Subcutaneous abdominal adipose tissue (tissue), 5 donors: ENCODE measurements at regions not wholly inside any gene's neighbourhood (a gene's known extent, or its start where the extent isn't known, plus 50 kb on each side); places are given as distances from the start of the nearest gene placed in this dataset.

Source experiments
- H3K27ac ChIP-seq: one replicate; pipeline ENCODE4 v1.7.0; 2013; ENCODE audit warnings: low read depth, mild to moderate bottlenecking, inconsistent platforms, low read length, moderate library complexity
- H3K27me3 ChIP-seq, 5 donors: one replicate each; pipeline ENCODE4 v1.7.0; 2013; ENCODE audit warnings: low read length in 5 of 5, inconsistent platforms in 1 of 5; ENCODE audit not compliant: control insufficient read depth in 5 of 5, insufficient read depth in 4 of 5
- H3K36me3 ChIP-seq, 5 donors: one replicate each; pipeline ENCODE4 v1.7.0; 2013; ENCODE audit warnings: low read length in 5 of 5; ENCODE audit not compliant: control insufficient read depth in 5 of 5, insufficient read depth in 5 of 5
- H3K4me1 ChIP-seq, 5 donors: one replicate each; pipeline ENCODE4 v1.7.0; 2013; ENCODE audit warnings: low read length in 5 of 5, mild to moderate bottlenecking in 3 of 5, moderate library complexity in 1 of 5; ENCODE audit not compliant: control insufficient read depth in 5 of 5, insufficient read depth in 5 of 5
- H3K4me3 ChIP-seq, 5 donors: one replicate each; pipeline ENCODE4 v1.7.0; 2013; ENCODE audit warnings: low read length in 5 of 5, low read depth in 1 of 5
- H3K9ac ChIP-seq, 5 donors: one replicate each; pipeline ENCODE4 v1.7.0; 2013; ENCODE audit warnings: low read length in 5 of 5, mild to moderate bottlenecking in 4 of 5, moderate library complexity in 3 of 5
- H3K9me3 ChIP-seq, 5 donors: one replicate each; pipeline ENCODE4 v1.7.0; 2013; ENCODE audit warnings: low read length in 5 of 5; ENCODE audit not compliant: control insufficient read depth in 5 of 5
- donor health status: healthy.
- donor health status: healthy.
- donor health status: healthy.
- donor health status: healthy.
- donor health status: healthy.

GRCh38 chr10:123331438-123331837 lies 177.2 kb downstream of the BUB3 start:
- H3K27me3 ChIP-seq: no peaks in the 10 kb centered on the region
- no peak overlapping the region for H3K9ac ChIP-seq
- H3K4me3 ChIP-seq: no peak overlapping the region
- H3K27ac ChIP-seq: no peak overlapping the region
- no peaks in the 10 kb centered on the region for H3K36me3 ChIP-seq
- peaks cover 0 to 3% (median under 1%) of the 10 kb centered on the region in 5 donors for H3K9me3 ChIP-seq
- H3K4me1 ChIP-seq: no peaks in the 10 kb centered on the region

DNA sequence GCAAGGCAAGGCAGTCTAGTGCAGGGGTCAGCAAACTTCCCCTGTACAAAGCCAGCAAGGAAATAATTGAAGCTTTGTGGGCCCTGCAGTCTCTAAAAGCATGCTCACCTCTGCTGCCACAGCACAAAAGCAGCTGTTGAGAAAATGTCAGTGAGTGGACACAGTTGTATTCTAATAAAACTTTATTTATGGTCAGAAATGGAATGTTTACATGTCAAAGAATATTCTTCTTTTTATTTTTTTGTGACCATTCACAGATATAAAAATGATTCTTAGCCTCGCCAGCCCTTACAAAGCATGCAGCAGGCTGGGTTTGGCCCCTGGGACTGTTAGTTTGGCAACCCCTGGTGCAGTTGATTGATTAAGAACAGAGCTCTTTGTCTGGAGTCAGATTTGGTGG lies 192.4 kb downstream of the BUB3 start:
- Histone ChIP-seq H3K27ac (no peak overlapping the region), H3K4me1 (no peaks in the 10 kb centered on the region), H3K27me3 (no peaks in the 10 kb centered on the region), H3K9me3 (no peaks in the 10 kb centered on the region), H3K36me3 (no peaks in the 10 kb centered on the region), H3K4me3 (no peak overlapping the region), H3K9ac (no peak overlapping the region)

DNA sequence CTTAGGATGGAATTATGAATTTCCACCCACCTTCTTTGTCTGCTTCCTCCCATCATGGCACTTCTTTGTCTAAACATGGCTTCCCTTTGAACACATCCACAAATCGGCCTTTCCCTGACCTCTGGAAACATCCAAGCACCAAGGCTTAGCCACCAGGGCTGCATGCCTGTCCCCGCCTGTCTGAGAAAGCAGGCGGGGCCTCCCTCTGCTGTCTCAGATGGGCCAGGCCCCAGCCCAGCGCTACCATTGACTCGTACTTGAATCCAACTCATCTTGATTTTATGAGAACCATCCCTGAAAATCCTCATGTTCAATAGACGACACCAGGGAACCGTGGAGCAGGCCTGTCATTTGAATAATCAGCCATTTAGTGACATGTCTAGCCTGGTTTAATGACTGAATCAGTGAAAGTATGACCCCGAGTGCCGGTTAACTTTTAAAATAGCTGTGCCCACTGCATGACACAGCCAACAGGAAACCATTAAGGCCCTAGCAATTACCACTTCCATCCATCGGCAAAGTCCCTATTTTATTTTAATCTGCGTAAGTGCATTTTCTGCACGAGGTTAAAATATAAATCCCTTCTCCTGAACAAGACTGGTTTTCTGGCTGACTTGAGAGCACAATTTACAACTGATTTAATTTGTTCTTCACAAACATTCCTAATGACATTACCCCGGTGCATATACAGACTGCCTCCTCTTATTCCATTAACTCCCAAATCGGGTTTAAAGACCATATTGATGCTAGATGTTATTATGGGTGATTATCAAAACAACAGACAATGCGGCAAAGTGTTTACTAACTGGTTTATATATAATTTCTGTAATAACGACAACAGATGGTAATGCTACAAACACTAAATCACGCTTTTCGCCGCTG lies 194.7 kb downstream of the BUB3 start:
- Histone ChIP-seq H3K27me3 (no peaks in the 10 kb centered on the region), H3K27ac (no peak overlapping the region), H3K4me3 (no peak overlapping the region), H3K9me3 (no peaks in the 10 kb centered on the region), H3K4me1 (peaks cover 0 to 4% (median 0%) of the 10 kb centered on the region in 5 donors), H3K36me3 (no peaks in the 10 kb centered on the region), H3K9ac (no peak overlapping the region)

- Histone ChIP-seq H3K4me1 (peaks cover 0 to 4% (median 0%) of the 10 kb centered on the region in 5 donors), H3K9me3 (no peaks in the 10 kb centered on the region), H3K27ac (no peak overlapping the region), H3K9ac (no peak overlapping the region), H3K4me3 (no peak overlapping the region), H3K36me3 (no peaks in the 10 kb centered on the region), H3K27me3 (no peaks in the 10 kb centered on the region)
Measured at GRCh38 chr10:123351715-123352114, 197.5 kb downstream of the BUB3 start.

- H3K36me3 ChIP-seq: no peaks in the 10 kb centered on the region
- H3K4me1 ChIP-seq: peaks cover 0 to 4% (median 0%) of the 10 kb centered on the region in 5 donors
- H3K9ac ChIP-seq: no peak overlapping the region
- peaks cover 0 to 2% (median 0%) of the 10 kb centered on the region in 5 donors for H3K27me3 ChIP-seq
- no peaks in the 10 kb centered on the region for H3K9me3 ChIP-seq
- H3K4me3 ChIP-seq: no peak overlapping the region
- H3K27ac ChIP-seq: no peak overlapping the region
Measured at GRCh38 chr10:123354521-123354920, 200.3 kb downstream of the BUB3 start.

DNA sequence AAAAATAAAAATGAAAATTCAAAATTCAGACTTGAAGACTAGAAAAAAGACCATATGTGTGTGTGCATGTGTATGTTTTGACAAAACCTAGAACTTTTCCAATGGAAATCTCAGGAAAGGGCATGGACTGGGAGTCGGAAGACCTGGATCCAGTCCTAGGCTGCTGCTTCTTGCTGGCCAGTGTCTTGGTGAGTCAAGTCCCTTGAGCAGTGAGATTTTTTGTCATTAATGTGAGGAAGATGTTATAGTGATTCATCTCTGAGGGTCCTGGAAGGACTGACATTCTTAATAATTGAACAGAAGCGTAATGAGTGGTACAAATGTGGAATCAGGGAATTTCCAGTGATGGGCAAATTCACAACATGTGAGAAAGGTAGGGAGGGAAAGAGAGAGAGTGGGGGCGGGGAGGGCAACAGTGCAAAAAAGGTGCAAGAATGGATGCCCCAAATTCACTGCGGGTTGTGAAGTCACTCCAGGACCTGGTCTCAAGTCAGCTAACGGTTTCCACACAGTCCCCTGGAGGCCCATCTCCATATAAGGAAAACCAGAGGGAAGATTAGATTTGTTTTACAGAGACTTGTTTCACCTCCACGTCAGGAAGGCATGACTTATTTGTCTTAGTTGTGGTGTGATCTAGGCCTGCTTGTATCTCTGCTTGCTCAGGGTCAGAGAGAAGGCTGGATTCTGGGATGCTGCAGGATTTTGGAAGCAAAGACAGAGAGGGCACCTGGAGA lies 201.7 kb downstream of the BUB3 start:
- Histone ChIP-seq H3K27ac (no peak overlapping the region), H3K36me3 (no peaks in the 10 kb centered on the region), H3K9me3 (no peaks in the 10 kb centered on the region), H3K4me1 (peaks cover 0 to 4% (median 0%) of the 10 kb centered on the region in 5 donors), H3K27me3 (peaks cover 0 to 2% (median 0%) of the 10 kb centered on the region in 5 donors), H3K9ac (no peak overlapping the region), H3K4me3 (no peak overlapping the region)

- no peaks in the 10 kb centered on the region for H3K36me3 ChIP-seq
- H3K27me3 ChIP-seq: peaks cover 0 to 2% (median 0%) of the 10 kb centered on the region in 5 donors
- no peak overlapping the region for H3K9ac ChIP-seq
- no peaks in the 10 kb centered on the region for H3K9me3 ChIP-seq
- no peak overlapping the region for H3K4me3 ChIP-seq
- H3K27ac ChIP-seq: no peak overlapping the region
- H3K4me1 ChIP-seq: peaks cover 0 to 2% (median 0%) of the 10 kb centered on the region in 5 donors
Measured at GRCh38 chr10:123356799-123357198, 202.6 kb downstream of the BUB3 start.

DNA sequence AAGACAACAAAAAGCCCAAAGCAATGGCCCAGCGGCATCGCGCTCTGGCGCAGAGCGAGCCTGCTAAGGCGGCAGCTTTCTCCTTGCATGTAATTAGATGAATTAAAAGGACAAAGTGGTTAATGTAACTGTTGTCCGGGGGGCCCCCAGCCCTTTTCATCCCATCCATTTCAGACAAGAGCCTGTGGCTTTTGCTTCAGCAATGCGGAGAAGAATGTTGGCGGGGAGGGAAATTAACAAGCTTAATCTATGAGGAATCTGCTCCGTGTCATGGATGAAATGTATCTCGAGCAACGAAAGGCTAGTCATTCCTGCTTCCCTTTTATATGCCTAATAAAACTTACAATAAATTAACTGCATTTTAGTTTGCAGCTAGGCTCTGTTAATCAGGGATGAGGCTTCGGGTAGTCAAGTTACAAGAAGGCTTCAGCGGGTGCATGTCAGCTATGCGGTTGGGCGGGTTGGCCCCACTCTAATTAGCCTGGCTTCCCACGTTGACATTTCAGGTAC lies 203.3 kb downstream of the BUB3 start:
- Histone ChIP-seq H3K36me3 (no peaks in the 10 kb centered on the region), H3K27ac (no peak overlapping the region), H3K4me1 (no peaks in the 10 kb centered on the region), H3K4me3 (no peak overlapping the region), H3K9ac (no peak overlapping the region), H3K9me3 (no peaks in the 10 kb centered on the region), H3K27me3 (peaks cover 0 to 2% (median 0%) of the 10 kb centered on the region in 5 donors)

GRCh38 chr10:123359539-123359938 lies 205.3 kb downstream of the BUB3 start:
- Histone ChIP-seq H3K9ac (no peak overlapping the region), H3K27ac (no peak overlapping the region)

DNA sequence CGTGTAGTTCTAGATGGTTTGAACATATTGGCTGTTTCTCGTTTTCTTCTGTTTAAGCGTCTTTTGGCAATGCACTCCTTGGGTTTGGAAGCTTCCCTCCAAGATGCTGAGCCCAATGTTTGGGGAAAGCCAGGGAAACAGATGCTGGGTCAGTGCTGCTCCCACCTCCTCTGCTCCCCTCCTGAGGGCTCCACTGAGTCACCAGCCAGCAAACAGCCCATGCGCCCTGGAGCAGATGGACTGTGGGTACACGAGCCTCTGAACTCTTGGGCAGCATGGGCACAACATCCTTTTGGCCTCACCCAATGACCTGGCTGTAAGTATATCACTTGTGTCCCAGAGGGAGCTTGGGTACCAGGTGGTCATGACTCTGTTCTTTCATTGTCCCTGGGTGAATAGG lies 207.6 kb downstream of the BUB3 start:
- Histone ChIP-seq H3K27ac (no peak overlapping the region), H3K9ac (no peak overlapping the region), H3K27me3 (peaks cover 0 to 2% (median 0%) of the 10 kb centered on the region in 5 donors), H3K36me3 (no peaks in the 10 kb centered on the region), H3K4me3 (no peak overlapping the region), H3K4me1 (no peaks in the 10 kb centered on the region), H3K9me3 (no peaks in the 10 kb centered on the region)

More at GRCh38 chr10:123359539-123359938, 205.3 kb downstream of the BUB3 start:
- Histone ChIP-seq H3K9me3 (no peaks in the 10 kb centered on the region), H3K36me3 (no peaks in the 10 kb centered on the region), H3K4me3 (no peak overlapping the region), H3K4me1 (no peaks in the 10 kb centered on the region), H3K27me3 (peaks cover 0 to 2% (median 0%) of the 10 kb centered on the region in 5 donors)
